HG03354 (cell line): ENCODE measurements at regions not wholly inside any gene's neighbourhood (a gene's known extent, or its start where the extent isn't known, plus 50 kb on each side); places are given as distances from the start of the nearest gene placed in this dataset.
"Not testable (repeated sequence)": the region's sequence is repeated elsewhere in the genome, so short reads cannot be mapped to it uniquely, and the experiment has no call there.

ENCODE experiments used
- ATAC-seq: cut with Tn5 transposase; IDR thresholded peaks from one replicate; pipeline ENCODE4 v1.9.1; 2021; ENCODE audit warnings: mild to moderate bottlenecking; ENCODE audit not compliant: unreplicated experiment, poor library complexity, severe bottlenecking

GRCh38 chr12:76187177-76187576 is 102.7 kb upstream of the NAP1L1 start:
- no peak for ATAC-seq

- ATAC-seq: no peak
Observed at GRCh38 chr12:76186131-76186906, 101.8 kb upstream of the NAP1L1 start.

GRCh38 chr12:76183459-76184186 is 99.1 kb upstream of the NAP1L1 start:
- peak; percentile 86 for ATAC-seq

GRCh38 chr12:76180401-76181277 is 96.2 kb upstream of the NAP1L1 start:
- ATAC-seq: no peak

GRCh38 chr12:76178452-76178851 is 94.0 kb upstream of the NAP1L1 start:
- ATAC-seq: no peak

- ATAC-seq: no peak
Observed at GRCh38 chr12:76177821-76178220, 93.3 kb upstream of the NAP1L1 start.

GRCh38 chr12:76176940-76177339 is 92.5 kb upstream of the NAP1L1 start:
- no peak for ATAC-seq

- not testable (repeated sequence) for ATAC-seq
Observed at GRCh38 chr12:76175946-76176345, 91.5 kb upstream of the NAP1L1 start.

GRCh38 chr12:76173756-76174155 is 89.3 kb upstream of the NAP1L1 start:
- no peak for ATAC-seq

- peak; percentile 99 for ATAC-seq
Observed at GRCh38 chr12:76158518-76159321, 74.2 kb upstream of the NAP1L1 start.

- ATAC-seq: no peak
Observed at GRCh38 chr12:76156726-76157125, 72.2 kb upstream of the NAP1L1 start.

- ATAC-seq: no peak
Observed at GRCh38 chr12:76156314-76156713, 71.8 kb upstream of the NAP1L1 start.

- no peak for ATAC-seq
Observed at GRCh38 chr12:76155157-76155670, 70.7 kb upstream of the NAP1L1 start.

- ATAC-seq: no peak
Observed at GRCh38 chr12:76153616-76154015, 69.1 kb upstream of the NAP1L1 start.

- peak; percentile 86 for ATAC-seq
Observed at GRCh38 chr12:76152181-76152807, 67.8 kb upstream of the NAP1L1 start.

GRCh38 chr12:76144245-76144549 is 59.7 kb upstream of the NAP1L1 start:
- no peak for ATAC-seq

GRCh38 chr12:76143343-76144244 is 59.1 kb upstream of the NAP1L1 start:
- ATAC-seq: peak; percentile 98

- no peak for ATAC-seq
Observed at GRCh38 chr12:76142305-76142704, 57.8 kb upstream of the NAP1L1 start.
